K562 (cell line): ENCODE measurements at regions not wholly inside any gene's neighbourhood (a gene's known extent, or its start where the extent isn't known, plus 50 kb on each side); places are given as distances from the start of the nearest gene placed in this dataset.

Source experiments
- CAMTA2 ChIP-seq: fragments of 250-450 bp; sonication (Bioruptor Pico); conservative IDR thresholded peaks from 2 replicates; pipeline ENCODE4 v1.5.1; 2022
- CBFA2T3 ChIP-seq: fragments of 450-650 bp; IDR thresholded peaks from 2 replicates; pipeline ENCODE4 v1.6.1; 2017
- CBX8 ChIP-seq: fragments of 200-600 bp; sonication (generic); IDR thresholded peaks from 2 replicates; pipeline ENCODE4 v1.6.1; 2012; ENCODE audit warnings: borderline replicate concordance, mixed run types, low read depth, mild to moderate bottlenecking, moderate library complexity, mixed read lengths, low read length, control low read depth, inconsistent platforms; ENCODE audit not compliant: poor library complexity, severe bottlenecking; ENCODE audit errors: extremely low read depth
- CTBP1 ChIP-seq: fragments of 450-650 bp; IDR thresholded peaks from 2 replicates; pipeline ENCODE4 v1.6.1; 2016; ENCODE audit warnings: borderline replicate concordance
- E2F3 ChIP-seq: fragments of 250-450 bp; sonication (Bioruptor Pico); IDR thresholded peaks from 2 replicates; pipeline ENCODE4 v1.4.0; 2020; ENCODE audit warnings: mild to moderate bottlenecking
- EGR1 ChIP-seq: fragments of 450-650 bp; conservative IDR thresholded peaks from 2 replicates; pipeline ENCODE4 v1.6.1; 2017; ENCODE audit warnings: mild to moderate bottlenecking
- MAFF ChIP-seq: IDR thresholded peaks from 2 replicates; pipeline ENCODE4 v1.6.1; 2012; ENCODE audit warnings: low read length, improper control_type of control experiment
- MAFG ChIP-seq: fragments of 450-650 bp; conservative IDR thresholded peaks from 2 replicates; pipeline ENCODE4 v1.6.1; 2016; ENCODE audit warnings: missing genetic modification characterization, missing compliant biosample characterization
- MEIS2 ChIP-seq: fragments of 450-650 bp; IDR thresholded peaks from 2 replicates; pipeline ENCODE4 v1.6.1; 2014; ENCODE audit warnings: mild to moderate bottlenecking; ENCODE audit not compliant: partially characterized antibody
- MTA1 ChIP-seq: fragments of 450-650 bp; IDR thresholded peaks from 2 replicates; pipeline ENCODE4 v1.6.1; 2017; ENCODE audit warnings: borderline replicate concordance
- NFE2L1 ChIP-seq: fragments of 450-650 bp; IDR thresholded peaks from 2 replicates; pipeline ENCODE4 v1.6.1; 2016; ENCODE audit warnings: missing genetic modification characterization, low read depth, mild to moderate bottlenecking, missing compliant biosample characterization, moderate library complexity, borderline replicate concordance
- POLR3A ChIP-seq: IDR thresholded peaks from 2 replicates; pipeline ENCODE4 v1.6.1; 2011; ENCODE audit warnings: borderline replicate concordance, mild to moderate bottlenecking, moderate library complexity; ENCODE audit not compliant: insufficient read length, insufficient read depth; ENCODE audit errors: extremely low read depth
- SMAD1 ChIP-seq: fragments of 150-350 bp; IDR thresholded peaks from 2 replicates; pipeline ENCODE4 v1.6.1; 2014; ENCODE audit warnings: low read length, low read depth; ENCODE audit not compliant: partially characterized antibody
- ZBTB17 ChIP-seq: fragments of 450-650 bp; formaldehyde crosslinking; IDR thresholded peaks from 2 replicates; pipeline ENCODE4 v1.4.0; 2020; ENCODE audit warnings: mild to moderate bottlenecking
- ZC3H8 ChIP-seq: fragments of 450-650 bp; IDR thresholded peaks from 2 replicates; pipeline ENCODE4 v1.6.1; 2017
- ZNF589 ChIP-seq: fragments of 200-800 bp; sonication (Bioruptor generic); IDR thresholded peaks from 2 replicates; pipeline ENCODE4 v1.6.1; 2016; ENCODE audit warnings: low read depth, missing genetic modification characterization, missing compliant biosample characterization
- TF ChIP-seq, protein P1 (sequence below): sonication (generic); formaldehyde crosslinking; IDR thresholded peaks from 2 replicates; pipeline ENCODE4 v1.8.0; 2022; ENCODE audit warnings: mild to moderate bottlenecking, missing genetic modification reagents
- TF ChIP-seq, protein P2 (sequence below): fragments of 450-650 bp; IDR thresholded peaks from 2 replicates; pipeline ENCODE4 v1.6.1; 2016; ENCODE audit warnings: low read depth

DNA sequence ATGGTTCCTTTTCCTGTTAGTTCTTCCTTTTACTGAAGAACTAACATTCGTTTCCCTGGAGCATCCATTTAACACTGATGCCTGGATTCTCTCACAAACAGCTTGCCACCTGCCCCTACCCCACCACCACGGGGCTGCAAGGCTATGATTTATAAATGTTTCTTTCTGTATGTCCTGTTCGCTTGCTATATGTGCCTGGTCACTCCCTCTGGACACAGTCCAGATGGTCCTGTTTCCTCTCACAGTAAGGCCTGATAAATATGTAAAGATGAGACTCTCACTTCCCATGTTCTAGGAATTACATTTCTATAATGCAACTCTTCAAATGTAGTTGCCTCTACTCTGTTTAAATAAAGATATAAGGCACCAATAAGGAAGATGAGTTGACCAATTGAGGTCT lies 146.4 kb upstream of the SHB start (continued):
- peak; percentile 49; the same call in 1 of the 2 replicates for TF ChIP-seq MAFF
- peak; percentile 71 for TF ChIP-seq MAFG
- peak; percentile 19 for TF ChIP-seq MEIS2
- no peak for TF ChIP-seq CAMTA2 (CRISPR knock-in tag)
- TF ChIP-seq CTBP1 = no peak
- no peak for TF ChIP-seq NFE2L1 (tag)
- no peak for TF ChIP-seq ZBTB17 (CRISPR knock-in tag)
- no peak for TF ChIP-seq E2F3 (CRISPR knock-in tag)
- TF ChIP-seq CBFA2T3 = no peak
- TF ChIP-seq, protein P1, sequence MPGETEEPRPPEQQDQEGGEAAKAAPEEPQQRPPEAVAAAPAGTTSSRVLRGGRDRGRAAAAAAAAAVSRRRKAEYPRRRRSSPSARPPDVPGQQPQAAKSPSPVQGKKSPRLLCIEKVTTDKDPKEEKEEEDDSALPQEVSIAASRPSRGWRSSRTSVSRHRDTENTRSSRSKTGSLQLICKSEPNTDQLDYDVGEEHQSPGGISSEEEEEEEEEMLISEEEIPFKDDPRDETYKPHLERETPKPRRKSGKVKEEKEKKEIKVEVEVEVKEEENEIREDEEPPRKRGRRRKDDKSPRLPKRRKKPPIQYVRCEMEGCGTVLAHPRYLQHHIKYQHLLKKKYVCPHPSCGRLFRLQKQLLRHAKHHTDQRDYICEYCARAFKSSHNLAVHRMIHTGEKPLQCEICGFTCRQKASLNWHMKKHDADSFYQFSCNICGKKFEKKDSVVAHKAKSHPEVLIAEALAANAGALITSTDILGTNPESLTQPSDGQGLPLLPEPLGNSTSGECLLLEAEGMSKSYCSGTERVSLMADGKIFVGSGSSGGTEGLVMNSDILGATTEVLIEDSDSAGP (CRISPR knock-in tag) = no peak
- TF ChIP-seq MTA1 = no peak
- TF ChIP-seq EGR1 = no peak
- TF ChIP-seq CBX8 = no peak
- TF ChIP-seq, protein P2, sequence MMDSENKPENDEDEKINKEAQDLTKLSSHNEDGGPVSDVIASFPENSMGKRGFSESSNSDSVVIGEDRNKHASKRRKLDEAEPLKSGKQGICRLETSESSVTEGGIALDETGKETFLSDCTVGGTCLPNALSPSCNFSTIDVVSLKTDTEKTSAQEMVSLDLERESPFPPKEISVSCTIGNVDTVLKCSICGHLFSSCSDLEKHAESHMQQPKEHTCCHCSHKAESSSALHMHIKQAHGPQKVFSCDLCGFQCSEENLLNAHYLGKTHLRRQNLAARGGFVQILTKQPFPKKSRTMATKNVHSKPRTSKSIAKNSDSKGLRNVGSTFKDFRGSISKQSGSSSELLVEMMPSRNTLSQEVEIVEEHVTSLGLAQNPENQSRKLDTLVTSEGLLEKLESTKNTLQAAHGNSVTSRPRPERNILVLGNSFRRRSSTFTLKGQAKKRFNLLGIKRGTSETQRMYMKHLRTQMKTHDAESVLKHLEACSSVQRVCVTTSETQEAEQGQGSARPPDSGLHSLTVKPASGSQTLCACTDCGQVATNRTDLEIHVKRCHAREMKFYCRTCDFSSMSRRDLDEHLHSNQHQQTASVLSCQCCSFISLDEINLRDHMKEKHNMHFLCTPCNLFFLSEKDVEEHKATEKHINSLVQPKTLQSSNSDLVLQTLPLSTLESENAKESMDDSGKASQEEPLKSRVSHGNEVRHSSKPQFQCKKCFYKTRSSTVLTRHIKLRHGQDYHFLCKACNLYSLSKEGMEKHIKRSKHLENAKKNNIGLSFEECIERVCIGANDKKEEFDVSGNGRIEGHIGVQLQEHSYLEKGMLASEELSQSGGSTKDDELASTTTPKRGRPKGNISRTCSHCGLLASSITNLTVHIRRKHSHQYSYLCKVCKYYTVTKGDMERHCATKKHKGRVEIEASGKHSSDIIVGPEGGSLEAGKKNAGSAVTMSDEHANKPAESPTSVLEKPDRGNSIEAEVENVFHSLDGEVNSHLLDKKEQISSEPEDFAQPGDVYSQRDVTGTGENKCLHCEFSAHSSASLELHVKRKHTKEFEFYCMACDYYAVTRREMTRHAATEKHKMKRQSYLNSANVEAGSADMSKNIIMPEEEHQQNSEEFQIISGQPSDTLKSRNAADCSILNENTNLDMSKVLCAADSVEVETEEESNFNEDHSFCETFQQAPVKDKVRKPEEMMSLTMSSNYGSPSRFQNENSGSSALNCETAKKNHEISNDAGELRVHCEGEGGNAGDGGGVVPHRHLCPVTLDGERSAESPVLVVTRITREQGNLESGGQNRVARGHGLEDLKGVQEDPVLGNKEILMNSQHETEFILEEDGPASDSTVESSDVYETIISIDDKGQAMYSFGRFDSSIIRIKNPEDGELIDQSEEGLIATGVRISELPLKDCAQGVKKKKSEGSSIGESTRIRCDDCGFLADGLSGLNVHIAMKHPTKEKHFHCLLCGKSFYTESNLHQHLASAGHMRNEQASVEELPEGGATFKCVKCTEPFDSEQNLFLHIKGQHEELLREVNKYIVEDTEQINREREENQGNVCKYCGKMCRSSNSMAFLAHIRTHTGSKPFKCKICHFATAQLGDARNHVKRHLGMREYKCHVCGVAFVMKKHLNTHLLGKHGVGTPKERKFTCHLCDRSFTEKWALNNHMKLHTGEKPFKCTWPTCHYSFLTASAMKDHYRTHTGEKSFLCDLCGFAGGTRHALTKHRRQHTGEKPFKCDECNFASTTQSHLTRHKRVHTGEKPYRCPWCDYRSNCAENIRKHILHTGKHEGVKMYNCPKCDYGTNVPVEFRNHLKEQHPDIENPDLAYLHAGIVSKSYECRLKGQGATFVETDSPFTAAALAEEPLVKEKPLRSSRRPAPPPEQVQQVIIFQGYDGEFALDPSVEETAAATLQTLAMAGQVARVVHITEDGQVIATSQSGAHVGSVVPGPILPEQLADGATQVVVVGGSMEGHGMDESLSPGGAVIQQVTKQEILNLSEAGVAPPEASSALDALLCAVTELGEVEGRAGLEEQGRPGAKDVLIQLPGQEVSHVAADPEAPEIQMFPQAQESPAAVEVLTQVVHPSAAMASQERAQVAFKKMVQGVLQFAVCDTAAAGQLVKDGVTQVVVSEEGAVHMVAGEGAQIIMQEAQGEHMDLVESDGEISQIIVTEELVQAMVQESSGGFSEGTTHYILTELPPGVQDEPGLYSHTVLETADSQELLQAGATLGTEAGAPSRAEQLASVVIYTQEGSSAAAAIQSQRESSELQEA = no peak
- TF ChIP-seq SMAD1 = no peak
- no peak for TF ChIP-seq ZNF589 (CRISPR knock-in tag)
- no peak for TF ChIP-seq ZC3H8
- no peak for TF ChIP-seq POLR3A
